OCI-M2 (cell line): ENCODE measurements at regions not wholly inside any gene's neighbourhood (a gene's known extent, or its start where the extent isn't known, plus 50 kb on each side); places are given as distances from the start of the nearest gene placed in this dataset.

Experiments used
- DNase-seq: peaks from one replicate; lab custom pipeline; 2025; ENCODE audit not compliant: unreplicated experiment; lab: John Stamatoyannopoulos, UW

GRCh38 chr14:39939023-39939422 is 506.8 kb upstream of the FBXO33 start:
- no peak for DNase-seq

GRCh38 chr14:39912192-39913100 is 480.2 kb upstream of the FBXO33 start:
- no peak for DNase-seq

GRCh38 chr14:39897657-39898056 is 465.4 kb upstream of the FBXO33 start:
- no peak for DNase-seq

- no peak for DNase-seq
Measured at GRCh38 chr14:39890026-39890425, 457.8 kb upstream of the FBXO33 start.

GRCh38 chr14:39884091-39884490 is 451.9 kb upstream of the FBXO33 start:
- DNase-seq: no peak

- DNase-seq: no peak
Measured at GRCh38 chr14:39880965-39881364, 448.7 kb upstream of the FBXO33 start.

GRCh38 chr14:39880106-39880695 is 448.0 kb upstream of the FBXO33 start:
- no peak for DNase-seq

- DNase-seq: no peak
Measured at GRCh38 chr14:39877577-39878190, 445.5 kb upstream of the FBXO33 start.

GRCh38 chr14:39876916-39877315 is 444.7 kb upstream of the FBXO33 start:
- DNase-seq: no peak

GRCh38 chr14:39875028-39875427 is 442.8 kb upstream of the FBXO33 start:
- DNase-seq: no peak

- DNase-seq: no peak
Measured at GRCh38 chr14:39873791-39874190, 441.6 kb upstream of the FBXO33 start.

GRCh38 chr14:39868949-39869348 is 436.7 kb upstream of the FBXO33 start:
- DNase-seq: no peak

- DNase-seq: no peak
Measured at GRCh38 chr14:39868251-39868650, 436.0 kb upstream of the FBXO33 start.

- no peak for DNase-seq
Measured at GRCh38 chr14:39863441-39863840, 431.2 kb upstream of the FBXO33 start.

- DNase-seq: no peak
Measured at GRCh38 chr14:39861696-39862095, 429.5 kb upstream of the FBXO33 start.

- no peak for DNase-seq
Measured at GRCh38 chr14:39861229-39861600, 429.0 kb upstream of the FBXO33 start.

GRCh38 chr14:39860596-39861228 is 428.5 kb upstream of the FBXO33 start:
- DNase-seq: no peak

- DNase-seq: no peak
Measured at GRCh38 chr14:39859314-39859713, 427.1 kb upstream of the FBXO33 start.

GRCh38 chr14:39857376-39858055 is 425.3 kb upstream of the FBXO33 start:
- DNase-seq: no peak

GRCh38 chr14:39853441-39853840 is 421.2 kb upstream of the FBXO33 start:
- DNase-seq: no peak

GRCh38 chr14:39851202-39851601 is 419.0 kb upstream of the FBXO33 start:
- DNase-seq: no peak
